ENCODE measurements at regions not wholly inside any gene's neighbourhood (a gene's known extent, or its start where the extent isn't known, plus 50 kb on each side); places are given as distances from the start of the nearest gene placed in this dataset.
A peak's percentile ranks its signal among the peaks of the same experiment; 100 is the strongest.

- no peak for DNase-seq
Observed at GRCh38 chr20:6884114-6884513, 116.6 kb downstream of the BMP2 start.

- DNase-seq: peak in 2 of 58 donors; percentile 1 to 15
Observed at GRCh38 chr20:6886065-6886729, 118.7 kb downstream of the BMP2 start.

- no peak for DNase-seq
Observed at GRCh38 chr20:6887966-6888365, 120.5 kb downstream of the BMP2 start.

GRCh38 chr20:6888736-6889395 is 121.4 kb downstream of the BMP2 start:
- DNase-seq: no peak

- DNase-seq: no peak
Observed at GRCh38 chr20:6892724-6893123, 125.2 kb downstream of the BMP2 start.

GRCh38 chr20:6898928-6899327 is 131.4 kb downstream of the BMP2 start:
- no peak for DNase-seq

GRCh38 chr20:6906871-6907270 is 139.4 kb downstream of the BMP2 start:
- no peak for DNase-seq

GRCh38 chr20:6908673-6909072 is 141.2 kb downstream of the BMP2 start:
- DNase-seq: no peak

- DNase-seq: no peak
Observed at GRCh38 chr20:6909608-6910007, 142.1 kb downstream of the BMP2 start.

- no peak for DNase-seq
Observed at GRCh38 chr20:6914986-6915385, 147.5 kb downstream of the BMP2 start.

- no peak for DNase-seq
Observed at GRCh38 chr20:6916938-6917337, 149.5 kb downstream of the BMP2 start.

GRCh38 chr20:6919792-6920468 is 152.4 kb downstream of the BMP2 start:
- peak in 3 of 58 donors; percentile 2 to 16 (median 8) for DNase-seq

GRCh38 chr20:6920991-6921613 is 153.6 kb downstream of the BMP2 start:
- DNase-seq: peak in 4 of 58 donors; percentile 0 to 5 (median 2)

GRCh38 chr20:6921717-6922386 is 154.4 kb downstream of the BMP2 start:
- no peak for DNase-seq

- no peak for DNase-seq
Observed at GRCh38 chr20:6924681-6925080, 157.2 kb downstream of the BMP2 start.

- no peak for DNase-seq
Observed at GRCh38 chr20:6925744-6926278, 158.3 kb downstream of the BMP2 start.

GRCh38 chr20:6940048-6940447 is 172.6 kb downstream of the BMP2 start:
- no peak for DNase-seq

- no peak for DNase-seq
Observed at GRCh38 chr20:6940876-6941275, 173.4 kb downstream of the BMP2 start.

GRCh38 chr20:6941571-6941970 is 174.1 kb downstream of the BMP2 start:
- DNase-seq: no peak

GRCh38 chr20:6942266-6942665 is 174.8 kb downstream of the BMP2 start:
- no peak for DNase-seq

- DNase-seq: no peak
Observed at GRCh38 chr20:6944292-6944691, 176.8 kb downstream of the BMP2 start.
